A549 (cell line): ENCODE measurements at regions not wholly inside any gene's neighbourhood (a gene's known extent, or its start where the extent isn't known, plus 50 kb on each side); places are given as distances from the start of the nearest gene placed in this dataset.

Experiments
- ATAC-seq, 2 experiments: fragments of 200-7000 bp in 1 of 2; fragments of >200 bp in 1 of 2; cut with Nextera tagmentation in 1 of 2; cut with Tn5 transposase in 1 of 2; 3 replicates each; pipeline versions ENCODE4 v1.8.0 to v1.9.1; 2018 to 2020; ENCODE audit warnings: mild to moderate bottlenecking in 1 of 2, moderate library complexity in 1 of 2
- CTCF ChIA-PET: fragments of 300-600 bp; sonication (Branson Sonifier 250); formaldehyde crosslinking; extraction: SDS; loops from one replicate; lab custom pipeline; 2021; ENCODE audit warnings: antibody characterized with exemption, inconsistent platforms; lab: Yijun Ruan, JAX
- POLR2A ChIA-PET: fragments of 350-600 bp; formaldehyde crosslinking; extraction: SDS; loops from one replicate; lab custom pipeline; 2021; ENCODE audit warnings: antibody characterized with exemption, inconsistent platforms; lab: Yijun Ruan, JAX
- DNase-seq, 2 experiments: peaks; one replicate each; pipeline versions ENCODE4 v3.0.0 to v3.0.0-alpha.2; 2011 to 2016; ENCODE audit warnings: low read depth in 1 of 2, low spot score in 1 of 2
- FAIRE-seq: peaks from 2 replicates; lab custom pipeline; 2011; peaks lifted over from hg19 to GRCh38; lab: Jason Lieb, UNC
- H3K27ac ChIP-seq, 2 experiments: fragments of >200 bp; sonication (Bioruptor Twin); formaldehyde crosslinking; 3 replicates each; pipeline ENCODE4 v1.5.1; 2016 to 2017
- H3K4me1 ChIP-seq: fragments of >200 bp; sonication (Bioruptor Twin); formaldehyde crosslinking; 3 replicates; pipeline ENCODE4 v1.6.1; 2016
- H3K4me2 ChIP-seq: fragments of >200 bp; sonication (Bioruptor Twin); formaldehyde crosslinking; 3 replicates; pipeline ENCODE4 v1.6.1; 2016
- H3K4me3 ChIP-seq: fragments of >200 bp; sonication (Bioruptor Twin); formaldehyde crosslinking; 3 replicates; pipeline ENCODE4 v1.5.1; 2016
- H3K9me3 ChIP-seq: fragments of >200 bp; sonication (Bioruptor Twin); formaldehyde crosslinking; 3 replicates; pipeline ENCODE4 v1.6.1; 2016
- ATOH8 ChIP-seq: fragments of 250-450 bp; sonication (Bioruptor Pico); IDR thresholded peaks from 2 replicates; pipeline ENCODE4 v1.5.0; 2020; ENCODE audit warnings: low read depth, mild to moderate bottlenecking, moderate library complexity
- BHLHE40 ChIP-seq: IDR thresholded peaks from 2 replicates; pipeline ENCODE4 v1.6.1; 2012; ENCODE audit warnings: low read depth, low read length, inconsistent platforms
- CEBPB ChIP-seq, 2 experiments: fragments of >200 bp in 1 of 2; sonication (Bioruptor Twin) in 1 of 2; formaldehyde crosslinking in 1 of 2; IDR thresholded peaks; 2 replicates each; pipeline ENCODE4 v1.6.1; 2012 to 2016
- CHD2 ChIP-seq: fragments of 150-350 bp; IDR thresholded peaks from 2 replicates; pipeline ENCODE4 v1.6.1; 2014; ENCODE audit warnings: low read length; ENCODE audit not compliant: partially characterized antibody
- EP300 ChIP-seq, 2 experiments: fragments of >200 bp; sonication (Bioruptor Twin); formaldehyde crosslinking; IDR thresholded peaks; 2 replicates in 1 of 2; 3 replicates in 1 of 2; pipeline ENCODE4 v1.6.1; 2016 to 2017
- FOXS1 ChIP-seq: fragments of 250-450 bp; sonication (Bioruptor Pico); IDR thresholded peaks from 2 replicates; pipeline ENCODE4 v1.5.0; 2020; ENCODE audit warnings: mild to moderate bottlenecking, moderate library complexity
- GATA3 ChIP-seq: IDR thresholded peaks from 2 replicates; pipeline ENCODE4 v1.6.1; 2012; ENCODE audit warnings: borderline replicate concordance
- HDAC2 ChIP-seq: fragments of 200-600 bp; sonication (generic); IDR thresholded peaks from 2 replicates; pipeline ENCODE4 v1.6.1; 2016
- HEYL ChIP-seq: fragments of 250-450 bp; sonication (Bioruptor Pico); IDR thresholded peaks from 2 replicates; pipeline ENCODE4 v1.8.0; 2021; ENCODE audit warnings: mild to moderate bottlenecking, moderate library complexity
- HOXA7 ChIP-seq: fragments of 250-450 bp; sonication (Bioruptor Pico); IDR thresholded peaks from 2 replicates; pipeline ENCODE4 v1.5.0; 2020; ENCODE audit warnings: mild to moderate bottlenecking, moderate library complexity
- JUN ChIP-seq, 2 experiments: fragments of >200 bp; sonication (Bioruptor Twin); formaldehyde crosslinking; IDR thresholded peaks; 2 replicates in 1 of 2; 3 replicates in 1 of 2; pipeline ENCODE4 v1.6.1; 2016 to 2017
- JUNB ChIP-seq: fragments of >200 bp; sonication (Bioruptor Twin); formaldehyde crosslinking; IDR thresholded peaks from 2 replicates; pipeline ENCODE4 v1.6.1; 2016
- KDM1A ChIP-seq: fragments of 200-600 bp; sonication (generic); IDR thresholded peaks from 2 replicates; pipeline ENCODE4 v1.6.1; 2016; ENCODE audit warnings: low read depth, mild to moderate bottlenecking
- MAFK ChIP-seq: fragments of 450-650 bp; IDR thresholded peaks from 2 replicates; pipeline ENCODE4 v1.6.1; 2014; ENCODE audit not compliant: partially characterized antibody
- MYC ChIP-seq: IDR thresholded peaks from 2 replicates; pipeline ENCODE4 v1.6.1; 2012; ENCODE audit warnings: mild to moderate bottlenecking, inconsistent platforms, low read length, improper control_type of control experiment, borderline replicate concordance
- NFE2L2 ChIP-seq: fragments of 150-350 bp; conservative IDR thresholded peaks from 2 replicates; pipeline ENCODE4 v1.6.1; 2014; ENCODE audit warnings: low read length
- PBX3 ChIP-seq: IDR thresholded peaks from 2 replicates; pipeline ENCODE4 v1.6.1; 2012
- PHF8 ChIP-seq: fragments of 200-600 bp; sonication (generic); IDR thresholded peaks from 2 replicates; pipeline ENCODE4 v1.6.1; 2016; ENCODE audit warnings: low read depth, mild to moderate bottlenecking, antibody characterized with exemption, moderate library complexity, borderline replicate concordance
- POLR2A ChIP-seq: IDR thresholded peaks from 2 replicates; pipeline ENCODE4 v1.6.1; 2012; ENCODE audit warnings: mild to moderate bottlenecking, low read length
- RAD21 ChIP-seq, 2 experiments: fragments of >200 bp in 1 of 2; sonication (Bioruptor Twin) in 1 of 2; formaldehyde crosslinking in 1 of 2; IDR thresholded peaks in 1 of 2; conservative IDR thresholded peaks in 1 of 2; 2 replicates in 1 of 2; 3 replicates in 1 of 2; pipeline ENCODE4 v1.6.1; 2012 to 2018; ENCODE audit warnings: inconsistent platforms in 1 of 2
- RCOR1 ChIP-seq: fragments of 150-350 bp; IDR thresholded peaks from 2 replicates; pipeline ENCODE4 v1.6.1; 2014; ENCODE audit warnings: antibody characterized with exemption, low read length, low read depth
- RFX5 ChIP-seq: fragments of 450-650 bp; IDR thresholded peaks from 2 replicates; pipeline ENCODE4 v1.7.1; 2014; ENCODE audit warnings: antibody characterized with exemption, mild to moderate bottlenecking, moderate library complexity
- SMC3 ChIP-seq: fragments of >200 bp; sonication (Bioruptor Twin); formaldehyde crosslinking; IDR thresholded peaks from 3 replicates; pipeline ENCODE4 v1.6.1; 2018; ENCODE audit warnings: inconsistent platforms
- SREBF2 ChIP-seq: fragments of 450-650 bp; IDR thresholded peaks from 2 replicates; pipeline ENCODE4 v1.6.1; 2014; ENCODE audit warnings: mild to moderate bottlenecking, moderate library complexity
- WGBS: methylation state at CpG from one replicate; pipeline ENCODE4 v1.1.6; 2017; ENCODE audit errors: missing lambda C conversion rate; 5-methylcytosine and 5-hydroxymethylcytosine counted together
- TF ChIP-seq, protein P1 (sequence below): fragments of >200 bp; sonication (Bioruptor Twin); formaldehyde crosslinking; IDR thresholded peaks from 2 replicates; pipeline ENCODE4 v1.6.1; 2016
- TF ChIP-seq, protein P2 (sequence below): fragments of >200 bp; sonication (Bioruptor Twin); formaldehyde crosslinking; IDR thresholded peaks from 3 replicates; pipeline ENCODE4 v1.5.1; 2016
- TF ChIP-seq, protein P3 (sequence below): fragments of 200-600 bp; sonication (generic); IDR thresholded peaks from 2 replicates; pipeline ENCODE4 v1.6.1; 2016; ENCODE audit warnings: antibody characterized with exemption, mild to moderate bottlenecking, moderate library complexity

DNA sequence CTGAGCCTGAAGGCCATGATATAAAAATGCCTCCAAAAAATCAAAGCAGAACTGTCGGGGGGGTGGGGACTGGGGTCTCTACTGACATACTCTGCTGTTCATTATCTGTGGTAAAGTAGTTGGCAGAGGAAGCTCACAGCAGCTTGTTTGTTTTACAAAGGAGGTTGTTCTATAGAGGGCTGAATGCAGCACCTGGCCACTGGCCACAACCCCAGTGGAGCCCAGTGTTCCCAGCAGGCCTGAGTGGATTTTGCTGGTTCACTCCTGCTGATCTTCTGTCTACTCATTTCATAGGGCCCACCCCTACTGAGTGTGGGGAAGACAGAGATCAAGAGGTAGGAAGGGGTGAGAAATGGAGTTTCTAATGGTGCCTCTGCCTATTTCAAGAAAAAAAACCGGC, 125.5 kb downstream of the DIPK2A start:
- no peak overlapping the region for H3K27ac ChIP-seq
- FAIRE-seq (no peak), ATAC-seq (no peak), DNase-seq (no peak)
- ChIA-PET CTCF (no interaction called here), POLR2A (no interaction called here)
- no peak for TF ChIP-seq CEBPB (IDR thresholded peaks at IDR 0.05)
- TF ChIP-seq HOXA7 (CRISPR knock-in tag): no peak
- TF ChIP-seq ATOH8 (CRISPR knock-in tag): no peak
- TF ChIP-seq, protein P1, sequence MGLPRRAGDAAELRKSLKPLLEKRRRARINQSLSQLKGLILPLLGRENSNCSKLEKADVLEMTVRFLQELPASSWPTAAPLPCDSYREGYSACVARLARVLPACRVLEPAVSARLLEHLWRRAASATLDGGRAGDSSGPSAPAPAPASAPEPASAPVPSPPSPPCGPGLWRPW: no peak
- no peak for TF ChIP-seq SREBF2
- TF ChIP-seq CHD2: no peak
- TF ChIP-seq SMC3: no peak
- TF ChIP-seq, protein P2, sequence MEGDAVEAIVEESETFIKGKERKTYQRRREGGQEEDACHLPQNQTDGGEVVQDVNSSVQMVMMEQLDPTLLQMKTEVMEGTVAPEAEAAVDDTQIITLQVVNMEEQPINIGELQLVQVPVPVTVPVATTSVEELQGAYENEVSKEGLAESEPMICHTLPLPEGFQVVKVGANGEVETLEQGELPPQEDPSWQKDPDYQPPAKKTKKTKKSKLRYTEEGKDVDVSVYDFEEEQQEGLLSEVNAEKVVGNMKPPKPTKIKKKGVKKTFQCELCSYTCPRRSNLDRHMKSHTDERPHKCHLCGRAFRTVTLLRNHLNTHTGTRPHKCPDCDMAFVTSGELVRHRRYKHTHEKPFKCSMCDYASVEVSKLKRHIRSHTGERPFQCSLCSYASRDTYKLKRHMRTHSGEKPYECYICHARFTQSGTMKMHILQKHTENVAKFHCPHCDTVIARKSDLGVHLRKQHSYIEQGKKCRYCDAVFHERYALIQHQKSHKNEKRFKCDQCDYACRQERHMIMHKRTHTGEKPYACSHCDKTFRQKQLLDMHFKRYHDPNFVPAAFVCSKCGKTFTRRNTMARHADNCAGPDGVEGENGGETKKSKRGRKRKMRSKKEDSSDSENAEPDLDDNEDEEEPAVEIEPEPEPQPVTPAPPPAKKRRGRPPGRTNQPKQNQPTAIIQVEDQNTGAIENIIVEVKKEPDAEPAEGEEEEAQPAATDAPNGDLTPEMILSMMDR: no peak
- no peak for TF ChIP-seq BHLHE40
- no peak for TF ChIP-seq HDAC2
- no peak for TF ChIP-seq MYC
- no peak for TF ChIP-seq EP300 (IDR thresholded peaks at IDR 0.05)
- TF ChIP-seq POLR2A: no peak
- TF ChIP-seq RFX5: no peak
- no peak overlapping the region for H3K4me3 ChIP-seq
- no peaks in the 10 kb centered on the region for H3K4me1 ChIP-seq
- no peaks in the 10 kb centered on the region for H3K9me3 ChIP-seq
- 26% methylated on average over 2 of the region's 2 CpGs for WGBS
- H3K4me2 ChIP-seq: no peak overlapping the region

GRCh38 chr3:144098691-144099090, 127.1 kb downstream of the DIPK2A start:
- CTCF ChIA-PET: no interaction called here
- 60% methylated on average over 5 of the region's 7 CpGs for WGBS
- no peak for DNase-seq
- H3K4me2 ChIP-seq: no peak overlapping the region
- no peaks in the 10 kb centered on the region for H3K9me3 ChIP-seq
- no peak overlapping the region for H3K4me3 ChIP-seq
- TF ChIP-seq MAFK: no peak
- TF ChIP-seq RAD21 (conservative IDR thresholded peaks at IDR 0.05 in 1 of 2, IDR thresholded peaks at IDR 0.05 in 1 of 2): no peak
- TF ChIP-seq PBX3: no peak
- no peak for TF ChIP-seq JUN (IDR thresholded peaks at IDR 0.05)
- no peak for TF ChIP-seq JUNB
- no peak for TF ChIP-seq NFE2L2
- TF ChIP-seq HEYL: no peak
- TF ChIP-seq FOXS1 (CRISPR knock-in tag): no peak
- TF ChIP-seq RCOR1: no peak
- TF ChIP-seq ATOH8 (CRISPR knock-in tag): no peak
- TF ChIP-seq GATA3: no peak
- TF ChIP-seq, protein P3, sequence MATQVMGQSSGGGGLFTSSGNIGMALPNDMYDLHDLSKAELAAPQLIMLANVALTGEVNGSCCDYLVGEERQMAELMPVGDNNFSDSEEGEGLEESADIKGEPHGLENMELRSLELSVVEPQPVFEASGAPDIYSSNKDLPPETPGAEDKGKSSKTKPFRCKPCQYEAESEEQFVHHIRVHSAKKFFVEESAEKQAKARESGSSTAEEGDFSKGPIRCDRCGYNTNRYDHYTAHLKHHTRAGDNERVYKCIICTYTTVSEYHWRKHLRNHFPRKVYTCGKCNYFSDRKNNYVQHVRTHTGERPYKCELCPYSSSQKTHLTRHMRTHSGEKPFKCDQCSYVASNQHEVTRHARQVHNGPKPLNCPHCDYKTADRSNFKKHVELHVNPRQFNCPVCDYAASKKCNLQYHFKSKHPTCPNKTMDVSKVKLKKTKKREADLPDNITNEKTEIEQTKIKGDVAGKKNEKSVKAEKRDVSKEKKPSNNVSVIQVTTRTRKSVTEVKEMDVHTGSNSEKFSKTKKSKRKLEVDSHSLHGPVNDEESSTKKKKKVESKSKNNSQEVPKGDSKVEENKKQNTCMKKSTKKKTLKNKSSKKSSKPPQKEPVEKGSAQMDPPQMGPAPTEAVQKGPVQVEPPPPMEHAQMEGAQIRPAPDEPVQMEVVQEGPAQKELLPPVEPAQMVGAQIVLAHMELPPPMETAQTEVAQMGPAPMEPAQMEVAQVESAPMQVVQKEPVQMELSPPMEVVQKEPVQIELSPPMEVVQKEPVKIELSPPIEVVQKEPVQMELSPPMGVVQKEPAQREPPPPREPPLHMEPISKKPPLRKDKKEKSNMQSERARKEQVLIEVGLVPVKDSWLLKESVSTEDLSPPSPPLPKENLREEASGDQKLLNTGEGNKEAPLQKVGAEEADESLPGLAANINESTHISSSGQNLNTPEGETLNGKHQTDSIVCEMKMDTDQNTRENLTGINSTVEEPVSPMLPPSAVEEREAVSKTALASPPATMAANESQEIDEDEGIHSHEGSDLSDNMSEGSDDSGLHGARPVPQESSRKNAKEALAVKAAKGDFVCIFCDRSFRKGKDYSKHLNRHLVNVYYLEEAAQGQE: no peak
- no peak for TF ChIP-seq PHF8
- no peak for TF ChIP-seq KDM1A
- no peaks in the 10 kb centered on the region for H3K4me1 ChIP-seq
- POLR2A ChIA-PET: no interaction called here
- no peak for FAIRE-seq
- no peak overlapping the region for H3K27ac ChIP-seq
- no peak for ATAC-seq
